HEK293 (cell line): ENCODE measurements at regions not wholly inside any gene's neighbourhood (a gene's known extent, or its start where the extent isn't known, plus 50 kb on each side); places are given as distances from the start of the nearest gene placed in this dataset.

Source experiments
- CTCF ChIP-seq: fragments of 450-650 bp; formaldehyde crosslinking; IDR thresholded peaks from 2 replicates; pipeline ENCODE4 v1.5.1; 2016; ENCODE audit warnings: missing biosample characterization, missing genetic modification characterization
- MEIS1 ChIP-seq: sonication (generic); formaldehyde crosslinking; IDR thresholded peaks from 2 replicates; pipeline ENCODE4 v1.8.1; 2022; ENCODE audit warnings: missing genetic modification reagents, mild to moderate bottlenecking, borderline replicate concordance
- PRDM1 ChIP-seq: fragments of 450-650 bp; formaldehyde crosslinking; IDR thresholded peaks from 2 replicates; pipeline ENCODE4; 2016; ENCODE audit warnings: missing biosample characterization, missing genetic modification characterization
- REST ChIP-seq: fragments of 450-650 bp; formaldehyde crosslinking; IDR thresholded peaks from 2 replicates; pipeline ENCODE4 v1.5.1; 2016; ENCODE audit warnings: missing biosample characterization, missing genetic modification characterization
- SALL2 ChIP-seq: fragments of 450-650 bp; formaldehyde crosslinking; IDR thresholded peaks from 2 replicates; pipeline ENCODE4 v1.5.0; 2017; ENCODE audit warnings: missing biosample characterization, mild to moderate bottlenecking, missing genetic modification characterization, borderline replicate concordance
- YY1 ChIP-seq: fragments of 450-650 bp; formaldehyde crosslinking; IDR thresholded peaks from 2 replicates; pipeline ENCODE4 v1.5.1; 2018; ENCODE audit warnings: missing biosample characterization, missing genetic modification characterization
- ZBTB20 ChIP-seq: fragments of 450-650 bp; formaldehyde crosslinking; IDR thresholded peaks from 2 replicates; pipeline ENCODE4 v1.5.1; 2016; ENCODE audit warnings: missing biosample characterization, missing genetic modification characterization
- ZNF174 ChIP-seq: fragments of 450-650 bp; formaldehyde crosslinking; IDR thresholded peaks from 2 replicates; pipeline ENCODE4 v1.5.0; 2017; ENCODE audit warnings: missing biosample characterization, mild to moderate bottlenecking, missing genetic modification characterization
- ZNF280D ChIP-seq: fragments of 450-650 bp; formaldehyde crosslinking; IDR thresholded peaks from 2 replicates; pipeline ENCODE4 v1.5.1; 2016; ENCODE audit warnings: missing biosample characterization, missing genetic modification characterization
- ZNF398 ChIP-seq: fragments of 450-650 bp; formaldehyde crosslinking; IDR thresholded peaks from 2 replicates; pipeline ENCODE4 v1.5.1; 2017; ENCODE audit warnings: missing biosample characterization, missing genetic modification characterization

GRCh38 chr6:139846538-139847456, 472.3 kb upstream of the CITED2 start:
- TF ChIP-seq MEIS1, result no peak
- no peak for TF ChIP-seq ZNF398
- no peak for TF ChIP-seq REST (tag by site-specific recombination)
- TF ChIP-seq YY1 (tag by site-specific recombination), result no peak
- TF ChIP-seq CTCF (tag by site-specific recombination), result no peak
- TF ChIP-seq PRDM1 (tag by site-specific recombination), result no peak
- no peak for TF ChIP-seq SALL2 (tag by site-specific recombination)
- no peak for TF ChIP-seq ZNF174 (tag by site-specific recombination)
- no peak for TF ChIP-seq ZBTB20 (tag by site-specific recombination)
- no peak for TF ChIP-seq ZNF280D (tag by site-specific recombination)
